ENCODE measurements at regions not wholly inside any gene's neighbourhood (a gene's known extent, or its start where the extent isn't known, plus 50 kb on each side); places are given as distances from the start of the nearest gene placed in this dataset.

DNA sequence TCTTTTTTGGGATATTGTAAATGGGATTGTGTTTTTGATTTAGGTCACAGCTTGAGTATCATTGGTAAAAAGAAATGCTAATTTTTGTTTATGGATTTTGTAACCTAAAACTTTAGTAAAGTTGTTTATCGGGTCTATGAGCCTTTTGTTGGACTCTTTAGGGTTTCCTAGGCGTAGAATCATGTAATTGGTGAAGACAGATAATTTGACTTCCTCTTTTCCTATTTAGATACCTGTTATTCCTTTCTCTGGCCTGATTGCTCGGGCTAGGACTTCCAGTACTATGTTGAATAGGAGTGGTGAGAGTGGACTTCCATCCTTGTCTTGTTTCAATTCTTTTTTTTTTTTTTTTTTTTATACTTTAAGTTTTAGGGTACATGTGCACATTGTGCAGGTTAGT lies 149.0 kb downstream of the QPCT start:
- H3K27me3 ChIP-seq (ENCODE audit: insufficient read depth, low read depth, low read length) = no peaks in the 10 kb centered on the region
- no peak overlapping the region for H3K4me3 ChIP-seq (ENCODE audit: low read length)
- no peaks in the 10 kb centered on the region for H3F3A ChIP-seq (ENCODE audit: insufficient read depth, low read length, poor library complexity, severe bottlenecking)
- H2AFZ ChIP-seq (ENCODE audit: low read depth, low read length) = no peak overlapping the region
- H3K4me2 ChIP-seq (ENCODE audit: low read length) = no peak overlapping the region
- H4K20me1 ChIP-seq (ENCODE audit: insufficient read depth) = no peaks in the 10 kb centered on the region
- no peak overlapping the region for H3K9ac ChIP-seq (ENCODE audit: low read length)
- H3K36me3 ChIP-seq (ENCODE audit: insufficient read depth, low read length) = no peaks in the 10 kb centered on the region
- H3K9me2 ChIP-seq (ENCODE audit: insufficient read depth, low read length) = no peaks in the 10 kb centered on the region
- no peaks in the 10 kb centered on the region for H3K79me2 ChIP-seq (replicated peaks; ENCODE audit: insufficient read depth, low read length)
- H3K9me3 ChIP-seq (ENCODE audit: low read length) = no peaks in the 10 kb centered on the region
- H3K27ac ChIP-seq (ENCODE audit: low read length) = no peak overlapping the region
- TF ChIP-seq MXI1 (conservative IDR thresholded peaks at IDR 0.05; ENCODE audit: poor library complexity, severe bottlenecking) (no peak), EP300 (conservative IDR thresholded peaks at IDR 0.05; ENCODE audit: poor library complexity, severe bottlenecking) (no peak), POLR2AphosphoS5 (IDR thresholded peaks at IDR 0.05) (no peak), RAD21 (conservative IDR thresholded peaks at IDR 0.05) (no peak), EZH2 (IDR thresholded peaks at IDR 0.05; ENCODE audit: borderline replicate concordance, insufficient read depth, low read length, poor library complexity, severe bottlenecking) (no peak), TAF1 (IDR thresholded peaks at IDR 0.05; ENCODE audit: low read depth) (no peak), SMC3 (conservative IDR thresholded peaks at IDR 0.05; ENCODE audit: poor library complexity) (no peak)
- TF ChIP-seq, protein P1, sequence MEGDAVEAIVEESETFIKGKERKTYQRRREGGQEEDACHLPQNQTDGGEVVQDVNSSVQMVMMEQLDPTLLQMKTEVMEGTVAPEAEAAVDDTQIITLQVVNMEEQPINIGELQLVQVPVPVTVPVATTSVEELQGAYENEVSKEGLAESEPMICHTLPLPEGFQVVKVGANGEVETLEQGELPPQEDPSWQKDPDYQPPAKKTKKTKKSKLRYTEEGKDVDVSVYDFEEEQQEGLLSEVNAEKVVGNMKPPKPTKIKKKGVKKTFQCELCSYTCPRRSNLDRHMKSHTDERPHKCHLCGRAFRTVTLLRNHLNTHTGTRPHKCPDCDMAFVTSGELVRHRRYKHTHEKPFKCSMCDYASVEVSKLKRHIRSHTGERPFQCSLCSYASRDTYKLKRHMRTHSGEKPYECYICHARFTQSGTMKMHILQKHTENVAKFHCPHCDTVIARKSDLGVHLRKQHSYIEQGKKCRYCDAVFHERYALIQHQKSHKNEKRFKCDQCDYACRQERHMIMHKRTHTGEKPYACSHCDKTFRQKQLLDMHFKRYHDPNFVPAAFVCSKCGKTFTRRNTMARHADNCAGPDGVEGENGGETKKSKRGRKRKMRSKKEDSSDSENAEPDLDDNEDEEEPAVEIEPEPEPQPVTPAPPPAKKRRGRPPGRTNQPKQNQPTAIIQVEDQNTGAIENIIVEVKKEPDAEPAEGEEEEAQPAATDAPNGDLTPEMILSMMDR (IDR thresholded peaks at IDR 0.05; ENCODE audit: poor library complexity, severe bottlenecking) = no peak
- TF ChIP-seq, protein P2, sequence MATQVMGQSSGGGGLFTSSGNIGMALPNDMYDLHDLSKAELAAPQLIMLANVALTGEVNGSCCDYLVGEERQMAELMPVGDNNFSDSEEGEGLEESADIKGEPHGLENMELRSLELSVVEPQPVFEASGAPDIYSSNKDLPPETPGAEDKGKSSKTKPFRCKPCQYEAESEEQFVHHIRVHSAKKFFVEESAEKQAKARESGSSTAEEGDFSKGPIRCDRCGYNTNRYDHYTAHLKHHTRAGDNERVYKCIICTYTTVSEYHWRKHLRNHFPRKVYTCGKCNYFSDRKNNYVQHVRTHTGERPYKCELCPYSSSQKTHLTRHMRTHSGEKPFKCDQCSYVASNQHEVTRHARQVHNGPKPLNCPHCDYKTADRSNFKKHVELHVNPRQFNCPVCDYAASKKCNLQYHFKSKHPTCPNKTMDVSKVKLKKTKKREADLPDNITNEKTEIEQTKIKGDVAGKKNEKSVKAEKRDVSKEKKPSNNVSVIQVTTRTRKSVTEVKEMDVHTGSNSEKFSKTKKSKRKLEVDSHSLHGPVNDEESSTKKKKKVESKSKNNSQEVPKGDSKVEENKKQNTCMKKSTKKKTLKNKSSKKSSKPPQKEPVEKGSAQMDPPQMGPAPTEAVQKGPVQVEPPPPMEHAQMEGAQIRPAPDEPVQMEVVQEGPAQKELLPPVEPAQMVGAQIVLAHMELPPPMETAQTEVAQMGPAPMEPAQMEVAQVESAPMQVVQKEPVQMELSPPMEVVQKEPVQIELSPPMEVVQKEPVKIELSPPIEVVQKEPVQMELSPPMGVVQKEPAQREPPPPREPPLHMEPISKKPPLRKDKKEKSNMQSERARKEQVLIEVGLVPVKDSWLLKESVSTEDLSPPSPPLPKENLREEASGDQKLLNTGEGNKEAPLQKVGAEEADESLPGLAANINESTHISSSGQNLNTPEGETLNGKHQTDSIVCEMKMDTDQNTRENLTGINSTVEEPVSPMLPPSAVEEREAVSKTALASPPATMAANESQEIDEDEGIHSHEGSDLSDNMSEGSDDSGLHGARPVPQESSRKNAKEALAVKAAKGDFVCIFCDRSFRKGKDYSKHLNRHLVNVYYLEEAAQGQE (IDR thresholded peaks at IDR 0.05; ENCODE audit: borderline replicate concordance) = no peak

DNA sequence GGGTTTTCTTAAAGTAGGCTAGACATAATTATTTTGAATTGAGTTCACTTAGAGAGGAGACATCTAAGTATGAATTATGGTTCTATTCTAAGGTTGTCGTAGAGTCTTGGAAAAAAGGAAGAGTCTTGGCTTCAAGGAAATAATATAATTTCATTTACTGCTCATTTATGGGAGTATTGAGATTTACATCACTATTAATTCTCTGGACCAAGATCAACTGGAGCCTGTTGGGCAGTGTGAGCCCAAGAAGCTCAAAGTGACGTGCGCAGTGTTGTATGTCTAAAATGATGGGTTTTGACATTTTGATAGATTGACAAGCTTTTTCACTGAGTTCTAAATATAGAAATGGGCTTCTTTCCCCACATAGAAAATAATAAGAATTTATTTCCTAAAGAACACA lies 154.7 kb downstream of the QPCT start:
- TF ChIP-seq EZH2 (IDR thresholded peaks at IDR 0.05; ENCODE audit: borderline replicate concordance, insufficient read depth, low read length, poor library complexity, severe bottlenecking) (no peak), MXI1 (conservative IDR thresholded peaks at IDR 0.05; ENCODE audit: poor library complexity, severe bottlenecking) (no peak), RAD21 (conservative IDR thresholded peaks at IDR 0.05) (no peak), EP300 (conservative IDR thresholded peaks at IDR 0.05; ENCODE audit: poor library complexity, severe bottlenecking) (no peak), POLR2AphosphoS5 (IDR thresholded peaks at IDR 0.05) (no peak), SMC3 (conservative IDR thresholded peaks at IDR 0.05; ENCODE audit: poor library complexity) (no peak), TAF1 (IDR thresholded peaks at IDR 0.05; ENCODE audit: low read depth) (no peak)
- TF ChIP-seq, protein P2 (IDR thresholded peaks at IDR 0.05; ENCODE audit: borderline replicate concordance) = no peak
- TF ChIP-seq, protein P1 (IDR thresholded peaks at IDR 0.05; ENCODE audit: poor library complexity, severe bottlenecking) = no peak
- no peak overlapping the region for H2AFZ ChIP-seq (ENCODE audit: low read depth, low read length)
- H3K79me2 ChIP-seq (replicated peaks; ENCODE audit: insufficient read depth, low read length) = no peaks in the 10 kb centered on the region
- no peaks in the 10 kb centered on the region for H4K20me1 ChIP-seq (ENCODE audit: insufficient read depth)
- H3K27ac ChIP-seq (ENCODE audit: low read length) = no peak overlapping the region
- H3K9ac ChIP-seq (ENCODE audit: low read length) = no peak overlapping the region
- H3K4me3 ChIP-seq (ENCODE audit: low read length) = no peak overlapping the region
- H3F3A ChIP-seq (ENCODE audit: insufficient read depth, low read length, poor library complexity, severe bottlenecking) = no peaks in the 10 kb centered on the region
- no peaks in the 10 kb centered on the region for H3K9me2 ChIP-seq (ENCODE audit: insufficient read depth, low read length)
- no peaks in the 10 kb centered on the region for H3K36me3 ChIP-seq (ENCODE audit: insufficient read depth, low read length)
- no peaks in the 10 kb centered on the region for H3K9me3 ChIP-seq (ENCODE audit: low read length)
- no peak overlapping the region for H3K4me2 ChIP-seq (ENCODE audit: low read length)
- H3K27me3 ChIP-seq (ENCODE audit: insufficient read depth, low read depth, low read length) = no peaks in the 10 kb centered on the region
